Neutrophil (primary cell): ENCODE measurements at regions not wholly inside any gene's neighbourhood (a gene's known extent, or its start where the extent isn't known, plus 50 kb on each side); places are given as distances from the start of the nearest gene placed in this dataset.

ENCODE experiments used
- H3K27ac ChIP-seq: fragments of 200-600 bp; sonication (generic); 2 replicates; pipeline ENCODE4 v1.5.1; 2016; ENCODE audit warnings: mild to moderate bottlenecking, moderate library complexity
- H3K27me3 ChIP-seq: fragments of 200-600 bp; sonication (generic); 2 replicates; pipeline ENCODE4 v1.6.0; 2016; ENCODE audit warnings: mild to moderate bottlenecking
- H3K36me3 ChIP-seq: fragments of 200-600 bp; sonication (generic); 2 replicates; pipeline ENCODE4 v1.5.1; 2017
- H3K4me1 ChIP-seq, 2 experiments: fragments of 200-600 bp in 1 of 2; sonication (generic) in 1 of 2; 1 replicate in 1 of 2; 2 replicates in 1 of 2; pipeline versions ENCODE4 v1.5.1 to v1.6.1; 2013 to 2016; ENCODE audit warnings: low read depth in 1 of 2, low read length in 1 of 2, mild to moderate bottlenecking in 1 of 2, moderate library complexity in 1 of 2; ENCODE audit not compliant: control insufficient read depth in 1 of 2, insufficient read depth in 1 of 2
- H3K4me3 ChIP-seq, 2 experiments: fragments of 200-600 bp in 1 of 2; sonication (generic) in 1 of 2; 1 replicate in 1 of 2; 2 replicates in 1 of 2; pipeline ENCODE4 v1.5.1; 2013 to 2016; ENCODE audit warnings: low read depth in 1 of 2, low read length in 1 of 2, mild to moderate bottlenecking in 1 of 2, moderate library complexity in 1 of 2
- H3K9me3 ChIP-seq: fragments of 200-600 bp; sonication (generic); 2 replicates; pipeline ENCODE4 v1.5.1; 2016
- CTCF ChIP-seq: fragments of 200-600 bp; sonication (generic); IDR thresholded peaks from 2 replicates; pipeline ENCODE4 v1.5.1; 2016; ENCODE audit warnings: antibody characterized with exemption

- Histone ChIP-seq H3K27me3 (peaks cover 73% of the 10 kb centered on the region), H3K36me3 (no peaks in the 10 kb centered on the region), H3K9me3 (no peaks in the 10 kb centered on the region), H3K27ac (no peak overlapping the region), H3K4me1 (peaks cover 9 to 16% of the 10 kb centered on the region in 2 experiments), H3K4me3 (no peak overlapping the region)
- TF ChIP-seq CTCF = no peak
Measured at GRCh38 chr11:15655552-15655951, 540.8 kb downstream of the INSC start.

GRCh38 chr11:15657264-15657663 is 542.5 kb downstream of the INSC start:
- H3K27ac ChIP-seq = no peak overlapping the region
- no peaks in the 10 kb centered on the region for H3K36me3 ChIP-seq
- H3K4me3 ChIP-seq = no peak overlapping the region
- TF ChIP-seq CTCF = no peak
- no peaks in the 10 kb centered on the region for H3K9me3 ChIP-seq
- H3K27me3 ChIP-seq = peaks cover 56% of the 10 kb centered on the region
- peaks cover 0 to under 1% of the 10 kb centered on the region in 2 experiments for H3K4me1 ChIP-seq

GRCh38 chr11:15660496-15660895 is 545.8 kb downstream of the INSC start:
- no peak overlapping the region for H3K4me3 ChIP-seq
- no peaks in the 10 kb centered on the region for H3K9me3 ChIP-seq
- no peak overlapping the region for H3K27ac ChIP-seq
- TF ChIP-seq CTCF = no peak
- no peaks in the 10 kb centered on the region for H3K4me1 ChIP-seq
- peaks cover 26% of the 10 kb centered on the region for H3K27me3 ChIP-seq
- H3K36me3 ChIP-seq = no peaks in the 10 kb centered on the region

- H3K36me3 ChIP-seq = no peaks in the 10 kb centered on the region
Measured at GRCh38 chr11:15662285-15662684, 547.6 kb downstream of the INSC start.

GRCh38 chr11:15663777-15664218 is 549.1 kb downstream of the INSC start:
- Histone ChIP-seq H3K4me3 (no peak overlapping the region), H3K4me1 (no peaks in the 10 kb centered on the region), H3K36me3 (no peaks in the 10 kb centered on the region), H3K9me3 (no peaks in the 10 kb centered on the region), H3K27ac (no peak overlapping the region), H3K27me3 (peaks cover 6% of the 10 kb centered on the region)
- no peak for TF ChIP-seq CTCF

More at GRCh38 chr11:15662285-15662684, 547.6 kb downstream of the INSC start:
- Histone ChIP-seq H3K9me3 (no peaks in the 10 kb centered on the region), H3K4me1 (no peaks in the 10 kb centered on the region), H3K27me3 (peaks cover 13% of the 10 kb centered on the region), H3K4me3 (no peak overlapping the region), H3K27ac (no peak overlapping the region)
- TF ChIP-seq CTCF = no peak

GRCh38 chr11:15665368-15665871 is 550.7 kb downstream of the INSC start:
- H3K4me1 ChIP-seq = no peaks in the 10 kb centered on the region

More at GRCh38 chr11:15665368-15665871, 550.7 kb downstream of the INSC start:
- no peak for TF ChIP-seq CTCF
- Histone ChIP-seq H3K36me3 (no peaks in the 10 kb centered on the region), H3K9me3 (no peaks in the 10 kb centered on the region), H3K27ac (no peak overlapping the region), H3K27me3 (peaks cover 12% of the 10 kb centered on the region), H3K4me3 (no peak overlapping the region)
